GM10266 (cell line): ENCODE measurements at regions not wholly inside any gene's neighbourhood (a gene's known extent, or its start where the extent isn't known, plus 50 kb on each side); places are given as distances from the start of the nearest gene placed in this dataset.

Source experiments
- DNase-seq: peaks from one replicate; pipeline ENCODE4 v3.0.0; 2012; ENCODE audit errors: extremely low spot score
- CTCF ChIP-seq: IDR thresholded peaks from 2 replicates; pipeline ENCODE4 v1.5.1; 2012; ENCODE audit warnings: mild to moderate bottlenecking, low read depth; ENCODE audit not compliant: control insufficient read depth, insufficient read depth; ENCODE audit errors: missing control alignments

DNA sequence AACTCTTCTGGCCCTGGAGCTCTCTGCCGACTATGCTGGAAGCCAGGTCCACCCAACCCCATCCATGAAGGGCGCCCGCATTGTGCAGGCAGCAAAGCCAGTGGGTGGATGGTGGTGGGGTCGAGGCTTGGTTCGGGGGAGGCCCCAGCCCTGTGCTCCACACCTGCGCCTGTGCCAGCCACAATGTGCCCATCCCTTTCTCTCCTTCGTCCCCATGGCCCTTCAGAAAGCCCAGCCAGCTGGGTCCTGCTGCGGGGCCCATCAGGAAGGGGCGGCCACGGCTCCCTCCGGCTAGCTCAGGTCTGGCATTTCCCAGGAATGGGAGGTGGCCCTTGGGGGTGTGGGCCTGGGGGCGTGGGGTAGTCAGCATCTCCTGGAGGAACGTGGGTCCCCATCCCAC lies 91.6 kb downstream of the HMX1 start:
- DNase-seq, result no peak
- no peak for TF ChIP-seq CTCF

GRCh38 chr4:8779490-8779932 lies 92.1 kb downstream of the HMX1 start:
- no peak for TF ChIP-seq CTCF
- no peak for DNase-seq

DNA sequence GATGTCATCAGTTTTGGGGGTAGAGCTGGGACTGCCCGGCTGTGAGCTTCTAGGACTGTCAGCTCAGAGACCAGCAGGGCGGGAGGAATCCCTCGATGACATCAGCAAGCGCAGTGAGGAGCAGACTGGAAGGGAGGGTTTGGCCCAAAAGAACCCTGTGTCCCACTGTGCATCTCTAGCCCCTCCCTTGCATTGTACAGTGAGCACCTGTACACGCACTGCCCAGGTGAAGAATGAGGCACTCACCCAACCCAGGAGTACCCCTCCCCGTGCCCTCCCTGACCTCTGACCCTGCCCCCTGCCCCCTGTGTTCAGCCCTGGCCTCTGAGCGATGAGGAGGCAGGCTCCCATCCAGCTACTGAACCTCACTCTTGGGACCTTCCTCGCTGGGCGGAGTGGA lies 92.9 kb downstream of the HMX1 start:
- DNase-seq, result no peak
- no peak for TF ChIP-seq CTCF

GRCh38 chr4:8778291-8778690 lies 93.3 kb downstream of the HMX1 start:
- no peak for TF ChIP-seq CTCF
- DNase-seq, result no peak

- no peak for TF ChIP-seq CTCF
- no peak for DNase-seq
These were observed 94.1 kb downstream of the HMX1 start for GRCh38 chr4:8777320-8778196.

GRCh38 chr4:8776366-8776765 lies 95.3 kb downstream of the HMX1 start:
- TF ChIP-seq CTCF, result no peak
- DNase-seq, result no peak

DNA sequence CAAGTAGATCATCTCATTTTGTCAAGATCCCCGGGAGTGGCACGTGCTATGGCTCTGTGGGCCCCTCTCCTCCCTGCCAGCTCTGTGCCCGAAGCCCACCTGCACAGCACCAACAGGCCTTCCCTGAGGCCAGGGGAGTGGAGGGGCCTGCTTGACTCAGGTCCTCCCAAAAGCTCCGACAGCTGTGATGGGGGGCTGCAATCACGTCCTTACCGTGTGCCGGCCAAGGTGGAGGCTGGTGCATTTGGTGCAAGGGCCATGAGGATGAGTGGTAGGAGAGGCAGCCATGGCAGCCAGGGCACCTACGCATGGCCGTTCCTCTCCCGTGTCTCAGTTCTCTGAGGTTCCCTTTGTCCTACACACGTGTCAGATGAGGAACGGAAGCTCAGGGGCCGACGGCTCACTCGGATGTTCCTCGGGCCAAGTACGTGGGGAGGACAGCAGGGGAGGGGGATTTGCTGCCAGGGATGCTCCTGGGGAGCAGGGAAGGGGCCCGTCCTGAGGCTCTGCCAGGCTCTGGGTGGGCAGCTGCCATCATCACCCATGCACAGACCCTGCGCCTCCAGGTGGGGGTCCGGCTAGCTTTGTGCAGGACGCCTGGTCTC lies 95.8 kb downstream of the HMX1 start:
- DNase-seq, result no peak
- TF ChIP-seq CTCF, result no peak
